ENCODE measurements at regions not wholly inside any gene's neighbourhood (a gene's known extent, or its start where the extent isn't known, plus 50 kb on each side); places are given as distances from the start of the nearest gene placed in this dataset.

GRCh38 chr9:75539523-75539922 is 350.9 kb upstream of the PCSK5 start:
- TF ChIP-seq RAD21 (IDR thresholded peaks at IDR 0.05; ENCODE audit: low read depth) (no peak), REST (IDR thresholded peaks at IDR 0.05; ENCODE audit: low read depth) (no peak), EP300 (IDR thresholded peaks at IDR 0.05; ENCODE audit: borderline replicate concordance) (no peak), FOXM1 (IDR thresholded peaks at IDR 0.05; ENCODE audit: borderline replicate concordance, low read depth) (no peak), NFIC (IDR thresholded peaks at IDR 0.05) (no peak), MAX (IDR thresholded peaks at IDR 0.05) (no peak), CEBPB (IDR thresholded peaks at IDR 0.05) (no peak), TAF1 (IDR thresholded peaks at IDR 0.05; ENCODE audit: low read depth) (no peak), YY1 (IDR thresholded peaks at IDR 0.05; ENCODE audit: low read depth) (no peak)
- TF ChIP-seq, protein P1, sequence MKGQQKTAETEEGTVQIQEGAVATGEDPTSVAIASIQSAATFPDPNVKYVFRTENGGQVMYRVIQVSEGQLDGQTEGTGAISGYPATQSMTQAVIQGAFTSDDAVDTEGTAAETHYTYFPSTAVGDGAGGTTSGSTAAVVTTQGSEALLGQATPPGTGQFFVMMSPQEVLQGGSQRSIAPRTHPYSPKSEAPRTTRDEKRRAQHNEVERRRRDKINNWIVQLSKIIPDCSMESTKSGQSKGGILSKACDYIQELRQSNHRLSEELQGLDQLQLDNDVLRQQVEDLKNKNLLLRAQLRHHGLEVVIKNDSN (IDR thresholded peaks at IDR 0.05), result no peak

All from Ishikawa (cell line).